RCC 7860 (cell line): ENCODE measurements at regions not wholly inside any gene's neighbourhood (a gene's known extent, or its start where the extent isn't known, plus 50 kb on each side); places are given as distances from the start of the nearest gene placed in this dataset.

Source experiments
- DNase-seq: peaks from one replicate; pipeline ENCODE4 v3.0.0-alpha.2; 2015; ENCODE audit warnings: low spot score
- FAIRE-seq: peaks from 2 replicates; lab custom pipeline; 2012; peaks lifted over from hg19 to GRCh38; lab: Jason Lieb, UNC

DNA sequence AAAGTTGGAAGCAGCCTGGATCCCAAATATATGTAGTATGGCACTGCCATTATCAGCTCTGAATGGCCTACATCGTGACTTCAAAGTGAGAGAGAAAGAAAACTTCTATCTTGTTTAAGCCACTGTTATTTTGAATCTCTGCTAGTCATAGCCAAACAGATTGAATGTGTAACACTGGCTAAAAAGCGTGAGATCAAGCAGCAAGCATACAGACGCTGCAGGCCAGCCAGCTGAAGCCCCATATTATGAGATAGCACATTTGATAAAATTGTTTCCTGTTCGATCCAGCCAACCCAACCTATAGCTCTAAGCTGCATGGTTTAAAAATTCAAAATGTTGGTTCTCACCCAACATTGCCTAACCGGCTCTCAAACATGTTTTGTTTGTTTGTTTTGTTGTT, 95.0 kb downstream of the DUSP6 start:
- DNase-seq = no peak
- FAIRE-seq = no peak

DNA sequence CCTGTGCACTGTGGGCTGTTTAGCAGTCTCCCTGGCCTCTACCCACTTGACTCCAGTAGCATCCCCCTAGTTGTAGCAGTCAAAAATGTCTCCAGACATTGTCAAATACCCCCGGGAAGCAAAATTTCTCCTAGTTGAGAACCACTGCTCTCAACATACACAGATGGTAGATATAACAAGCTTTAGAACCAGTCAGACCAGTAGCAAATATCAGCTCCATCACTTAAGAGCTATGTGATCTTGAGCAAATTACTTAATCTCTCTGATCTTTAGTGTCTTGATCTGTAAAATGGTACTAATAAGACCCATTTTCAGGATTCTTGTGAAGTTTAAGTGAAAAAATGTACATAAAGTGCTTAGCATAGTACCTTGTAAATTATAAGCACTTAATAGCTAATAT, 96.2 kb downstream of the DUSP6 start:
- FAIRE-seq (no peak), DNase-seq (no peak)

DNA sequence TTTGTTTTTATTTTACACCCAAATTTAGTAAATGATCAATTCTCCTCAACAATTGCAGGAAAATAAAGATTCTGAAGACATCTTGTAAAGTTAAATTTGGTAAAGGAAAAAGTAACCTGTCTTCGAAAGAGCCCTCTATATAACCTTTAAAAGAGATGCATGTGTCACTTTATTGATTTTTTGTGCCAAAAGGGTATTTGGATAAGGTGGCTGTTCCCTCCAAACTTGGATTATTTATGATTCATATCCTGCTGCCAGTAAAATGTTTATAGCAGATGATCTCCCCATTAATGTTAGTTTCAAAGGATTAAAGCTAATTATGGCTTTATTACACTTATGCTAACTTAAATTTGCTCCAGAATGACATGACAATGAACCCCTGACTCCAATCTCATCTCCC, 98.8 kb downstream of the DUSP6 start:
- no peak for DNase-seq
- FAIRE-seq = no peak

DNA sequence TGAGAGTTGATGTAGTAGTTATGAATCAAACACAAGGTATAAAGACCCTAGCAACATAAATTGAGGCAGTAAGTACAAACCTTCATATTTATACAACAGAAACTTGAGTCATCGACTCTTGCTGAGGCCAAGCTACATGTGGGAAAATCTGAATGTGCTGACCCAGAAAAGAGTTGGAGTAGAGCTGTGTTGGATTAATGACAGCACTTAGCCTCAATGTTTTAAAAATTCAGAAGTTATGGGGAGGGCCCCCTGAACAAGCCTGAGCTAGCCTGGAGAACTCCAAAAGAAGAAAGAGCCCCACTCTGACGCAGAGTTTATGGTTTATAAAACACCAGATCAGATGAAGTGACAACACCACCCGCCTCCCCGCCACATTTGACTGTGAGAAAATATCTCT, 100.0 kb downstream of the DUSP6 start:
- FAIRE-seq = no peak

DNA sequence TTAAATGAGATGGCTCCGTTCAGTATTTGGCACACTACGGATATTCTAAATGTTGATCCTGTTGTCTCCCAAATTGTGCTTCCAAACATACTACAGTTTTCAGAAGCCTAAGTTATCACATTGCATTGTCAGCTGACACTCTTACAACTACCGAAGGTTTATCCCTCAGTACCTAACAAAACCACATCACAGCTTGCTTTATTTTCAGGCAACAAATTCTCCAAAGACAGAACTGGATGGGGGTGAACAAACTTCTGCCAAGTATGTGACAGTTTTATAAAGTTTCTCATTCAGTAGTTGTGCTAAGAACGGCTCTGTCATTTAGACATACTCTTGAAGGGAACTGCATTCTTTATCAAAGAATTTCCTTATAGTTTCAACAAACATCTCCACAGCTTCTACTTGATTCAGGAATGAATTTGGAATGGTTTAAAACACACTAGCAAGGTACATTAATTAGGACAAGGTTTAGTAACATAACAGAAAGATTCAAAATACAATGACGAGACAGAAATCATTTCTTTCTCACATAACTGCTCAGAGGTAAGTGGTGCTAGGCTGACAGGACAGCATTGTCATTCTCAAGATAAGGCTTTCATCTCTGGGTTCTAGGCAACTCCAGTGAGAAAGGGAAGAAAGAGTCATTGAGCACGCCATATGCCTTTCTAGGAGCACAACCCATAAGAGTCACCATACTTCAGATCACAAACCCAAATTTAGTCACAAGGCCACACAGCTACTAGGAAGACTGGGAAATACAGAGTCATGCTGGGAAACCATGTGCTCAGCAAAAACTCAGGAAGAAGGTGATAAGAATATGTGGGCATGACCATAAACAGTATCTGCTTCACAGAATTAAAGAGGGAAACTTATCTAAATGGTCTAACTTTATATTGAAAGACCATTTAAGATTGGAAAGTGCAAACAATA, 100.7 kb downstream of the DUSP6 start:
- FAIRE-seq (no peak), DNase-seq (no peak)

More for the DNA sequence above, 100.0 kb downstream of the DUSP6 start:
- DNase-seq = no peak

DNA sequence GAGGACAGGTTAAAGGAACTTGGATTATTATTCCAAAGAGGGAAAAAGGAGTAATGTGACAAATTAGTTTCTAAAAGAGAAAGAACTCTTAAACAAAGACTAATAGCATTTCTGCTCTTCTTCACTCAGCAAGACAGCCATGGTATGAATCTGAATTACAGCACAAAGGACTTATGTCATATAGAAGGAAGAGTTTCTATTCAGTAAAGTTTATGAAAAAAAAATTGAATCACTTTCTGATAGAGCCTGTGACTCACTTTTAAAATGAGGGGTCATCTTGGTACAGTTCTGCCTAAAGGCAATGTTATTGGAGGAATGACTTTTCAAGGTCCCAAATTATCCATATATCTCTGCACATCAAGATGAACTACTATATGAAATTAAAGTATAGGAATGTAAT, 101.7 kb downstream of the DUSP6 start:
- no peak for FAIRE-seq
- no peak for DNase-seq

DNA sequence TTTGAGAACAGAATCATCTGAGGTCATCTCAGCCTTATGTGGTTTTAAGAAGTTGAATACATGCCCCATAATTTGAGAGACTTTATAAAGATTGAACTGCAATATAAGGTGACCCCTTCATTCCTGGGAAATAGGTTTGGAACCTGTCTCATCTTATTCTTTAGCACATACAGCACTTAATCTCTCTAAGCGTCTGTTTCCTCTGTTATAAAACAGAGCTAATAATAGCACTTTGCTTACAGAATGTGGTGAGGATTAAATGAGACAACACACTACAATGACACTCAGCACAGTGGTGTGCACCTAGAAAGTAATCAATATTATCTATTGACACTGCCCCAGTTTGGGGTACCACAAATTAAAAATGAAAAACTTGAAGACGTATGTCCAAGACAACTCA, 102.1 kb downstream of the DUSP6 start:
- FAIRE-seq (no peak), DNase-seq (no peak)

DNA sequence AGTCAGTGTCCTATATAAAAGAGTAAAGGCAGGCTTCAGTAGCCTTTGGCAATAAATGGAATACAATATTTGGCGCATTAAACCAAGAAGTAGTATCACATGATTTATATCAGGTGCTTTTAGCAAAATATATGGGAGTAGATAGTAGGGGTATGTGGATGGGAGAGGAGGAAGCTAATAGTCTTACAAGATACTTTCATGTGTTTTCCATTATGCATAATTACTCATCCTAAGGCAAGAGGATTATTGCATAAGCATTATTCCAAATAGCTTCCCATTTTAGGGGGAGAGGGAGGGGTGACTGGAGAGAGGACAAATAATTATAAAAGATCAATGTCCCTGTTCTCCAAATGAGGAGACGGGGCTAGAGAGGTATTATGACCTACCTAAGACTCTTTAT, 104.3 kb downstream of the DUSP6 start:
- FAIRE-seq = no peak
- DNase-seq = no peak

DNA sequence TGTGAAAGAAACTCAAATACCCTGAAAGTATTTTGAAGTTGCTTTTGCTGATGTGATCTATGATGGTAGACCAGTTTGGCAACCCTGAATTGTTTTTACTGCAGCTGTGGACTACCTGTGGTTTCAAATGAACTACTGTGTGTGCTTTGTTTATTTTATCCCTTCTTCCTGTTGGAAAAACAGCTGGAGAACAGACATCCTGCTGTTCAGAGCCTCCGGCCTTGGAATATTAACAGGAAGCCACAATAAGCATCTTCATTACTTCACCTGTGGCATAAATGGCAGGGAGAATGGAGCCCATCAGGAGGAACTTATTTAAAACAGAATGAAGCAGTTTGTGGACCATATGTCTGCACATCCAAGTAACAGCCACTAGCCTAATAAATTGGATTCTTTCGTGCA, 104.8 kb downstream of the DUSP6 start:
- DNase-seq = no peak
- FAIRE-seq = no peak

DNA sequence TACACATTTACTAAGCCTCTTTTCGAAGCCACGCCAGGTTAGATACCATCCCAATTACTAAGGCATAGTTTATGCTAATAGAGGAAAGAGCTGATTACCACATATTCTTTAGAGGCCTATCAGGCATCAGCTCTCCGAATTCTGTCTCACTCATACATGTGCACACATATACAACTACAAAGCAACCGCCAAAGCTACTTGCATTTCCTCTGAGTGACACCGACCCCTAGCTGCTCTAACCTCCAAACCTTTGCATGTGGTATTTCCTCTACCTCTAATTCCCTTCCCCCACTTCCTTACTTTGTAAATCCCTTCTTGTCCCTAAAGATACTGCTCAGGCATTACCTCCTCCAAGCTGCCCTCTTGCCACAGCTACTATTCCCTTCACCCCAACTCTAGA, 107.2 kb downstream of the DUSP6 start:
- FAIRE-seq = no peak
- DNase-seq = no peak

DNA sequence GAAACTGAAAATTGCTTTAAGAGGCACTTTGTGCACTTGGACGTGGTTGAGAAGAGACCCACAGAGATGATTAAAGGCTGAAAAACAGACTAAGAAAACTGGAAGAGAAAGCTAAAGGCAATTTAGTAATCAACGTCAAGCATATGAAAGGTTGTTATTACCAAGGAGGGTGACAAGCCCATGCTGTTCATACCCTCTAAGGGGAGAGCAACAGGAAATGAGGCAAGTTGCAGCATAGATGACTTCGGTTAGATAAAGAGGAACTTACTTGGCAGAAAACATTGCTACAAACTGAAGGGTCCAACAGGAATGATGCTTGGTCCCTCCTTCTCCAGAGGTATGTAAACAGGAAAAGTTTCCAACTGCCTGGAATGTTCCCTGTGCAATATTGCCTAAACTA, 107.8 kb downstream of the DUSP6 start:
- DNase-seq (no peak), FAIRE-seq (no peak)

DNA sequence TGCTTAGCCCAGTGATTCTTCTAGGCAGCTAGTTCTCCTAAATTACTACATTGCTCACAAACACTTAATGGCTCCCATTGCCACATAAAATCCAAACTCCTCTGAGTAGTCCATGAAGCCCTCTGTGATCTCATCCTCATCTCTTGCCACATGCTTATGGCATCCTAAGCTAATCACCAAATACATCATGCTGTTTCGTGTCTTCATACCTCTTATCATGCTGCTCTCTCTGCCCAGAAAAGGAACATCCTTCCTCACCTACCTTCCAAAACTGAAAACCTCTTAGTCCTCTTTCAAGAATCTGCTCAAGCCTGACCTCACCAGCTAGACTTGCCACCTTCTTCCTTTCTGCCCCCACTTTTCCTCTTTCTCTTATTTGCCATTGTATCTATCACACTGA, 108.5 kb downstream of the DUSP6 start:
- FAIRE-seq = no peak
- no peak for DNase-seq

DNA sequence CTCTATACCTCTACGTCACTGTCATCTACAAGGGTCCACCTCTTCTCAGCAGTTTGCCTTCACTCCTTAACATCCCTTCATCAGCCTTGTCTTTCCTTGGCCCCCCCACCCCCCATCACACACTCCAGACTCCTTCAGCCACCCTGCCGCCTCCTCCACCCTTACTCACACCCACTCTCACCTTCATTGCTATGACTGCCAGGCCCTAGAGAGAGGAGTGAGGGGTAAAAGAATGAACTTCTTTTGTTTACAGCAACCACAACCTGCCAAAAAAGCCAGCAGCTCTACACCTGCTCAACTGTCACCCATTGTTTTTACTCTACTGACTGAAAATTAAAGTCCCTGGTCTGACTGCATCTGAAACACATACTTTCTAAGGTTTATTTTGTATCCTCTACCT, 112.8 kb downstream of the DUSP6 start:
- FAIRE-seq (no peak), DNase-seq (no peak)

DNA sequence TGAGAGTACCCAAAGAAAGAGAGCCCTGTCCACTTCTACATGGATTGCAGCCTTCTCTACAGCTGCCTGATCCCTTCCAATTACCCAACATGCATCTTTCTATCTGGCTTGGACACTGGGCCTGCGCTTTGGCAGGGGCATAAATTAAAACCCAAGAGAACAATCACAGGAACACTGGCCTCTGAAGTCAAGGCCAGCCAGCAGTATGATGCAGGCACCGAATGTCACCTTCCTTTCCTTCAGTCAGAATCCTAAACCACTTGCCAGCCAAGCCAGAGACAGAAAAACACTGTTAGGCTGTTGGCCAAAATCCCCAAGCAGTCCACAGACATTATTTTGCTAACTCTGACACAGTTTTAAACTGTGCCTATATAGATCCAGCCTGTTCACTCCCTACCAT, 113.7 kb downstream of the DUSP6 start:
- FAIRE-seq = no peak
- no peak for DNase-seq

DNA sequence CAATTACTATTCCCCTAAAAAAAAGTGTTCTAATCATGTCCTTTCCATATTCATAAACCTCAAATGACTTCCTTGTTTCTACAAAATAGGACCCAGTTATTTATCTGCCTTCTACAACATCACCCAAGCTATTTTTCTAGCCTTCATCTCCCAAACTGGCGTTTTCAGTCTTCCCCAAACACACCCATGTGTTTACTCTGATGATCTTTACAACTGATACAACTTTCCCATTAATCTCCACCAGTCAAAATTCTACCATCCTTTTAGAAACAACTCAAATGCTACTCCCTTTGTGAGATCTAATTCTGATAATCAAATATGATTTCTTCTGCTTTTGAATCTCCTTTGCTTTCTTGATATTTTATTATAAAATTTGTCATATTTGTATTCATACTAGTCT, 114.5 kb downstream of the DUSP6 start:
- DNase-seq = no peak
- no peak for FAIRE-seq

DNA sequence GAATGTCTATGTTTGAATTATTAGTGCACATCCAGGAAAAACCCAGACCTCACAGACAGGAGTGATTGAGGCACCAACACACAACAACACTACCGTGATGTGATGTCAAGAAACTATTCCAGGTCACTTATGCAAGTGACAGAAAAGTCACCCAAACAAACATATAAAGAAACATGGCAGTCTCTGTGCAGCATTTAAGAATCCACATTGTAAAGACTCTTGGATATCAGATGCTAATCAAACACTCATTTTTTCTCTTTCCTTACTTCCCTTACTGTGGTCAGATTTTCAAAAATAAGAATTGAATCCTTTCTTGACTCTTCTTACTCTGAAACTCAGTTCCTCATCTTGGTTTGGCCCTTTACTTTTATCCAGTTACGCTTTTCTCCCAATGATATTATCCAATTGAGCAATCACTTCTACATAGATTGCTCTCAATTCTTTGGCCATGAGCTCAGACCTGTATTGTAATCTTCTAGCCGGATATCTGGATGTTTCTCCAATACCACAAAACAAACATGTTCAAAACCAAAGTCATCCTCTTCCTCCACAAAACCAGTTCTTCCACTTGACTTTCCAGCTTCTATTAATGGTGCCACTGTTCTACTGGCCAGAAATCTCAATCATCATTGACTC, 115.4 kb downstream of the DUSP6 start:
- DNase-seq = no peak
- FAIRE-seq = no peak

DNA sequence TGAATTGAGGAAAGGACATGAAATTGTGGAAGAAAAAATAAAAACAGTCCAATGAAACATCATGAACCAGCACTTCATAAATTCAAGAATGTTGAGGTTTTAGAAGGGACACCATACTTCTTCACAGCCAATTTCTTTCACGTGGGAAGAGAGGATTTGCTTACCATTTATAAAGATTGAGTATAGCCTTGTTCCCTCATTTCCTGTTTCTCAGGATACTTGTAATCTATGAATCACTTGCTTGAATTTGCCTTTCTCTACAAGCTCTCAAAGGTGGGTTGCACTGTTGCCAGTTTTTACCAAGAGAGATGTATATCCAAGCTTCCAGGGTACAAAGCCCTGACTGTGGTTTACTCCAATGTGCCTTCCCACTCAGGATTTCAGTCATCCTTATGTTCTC, 116.1 kb downstream of the DUSP6 start:
- FAIRE-seq (no peak), DNase-seq (no peak)

DNA sequence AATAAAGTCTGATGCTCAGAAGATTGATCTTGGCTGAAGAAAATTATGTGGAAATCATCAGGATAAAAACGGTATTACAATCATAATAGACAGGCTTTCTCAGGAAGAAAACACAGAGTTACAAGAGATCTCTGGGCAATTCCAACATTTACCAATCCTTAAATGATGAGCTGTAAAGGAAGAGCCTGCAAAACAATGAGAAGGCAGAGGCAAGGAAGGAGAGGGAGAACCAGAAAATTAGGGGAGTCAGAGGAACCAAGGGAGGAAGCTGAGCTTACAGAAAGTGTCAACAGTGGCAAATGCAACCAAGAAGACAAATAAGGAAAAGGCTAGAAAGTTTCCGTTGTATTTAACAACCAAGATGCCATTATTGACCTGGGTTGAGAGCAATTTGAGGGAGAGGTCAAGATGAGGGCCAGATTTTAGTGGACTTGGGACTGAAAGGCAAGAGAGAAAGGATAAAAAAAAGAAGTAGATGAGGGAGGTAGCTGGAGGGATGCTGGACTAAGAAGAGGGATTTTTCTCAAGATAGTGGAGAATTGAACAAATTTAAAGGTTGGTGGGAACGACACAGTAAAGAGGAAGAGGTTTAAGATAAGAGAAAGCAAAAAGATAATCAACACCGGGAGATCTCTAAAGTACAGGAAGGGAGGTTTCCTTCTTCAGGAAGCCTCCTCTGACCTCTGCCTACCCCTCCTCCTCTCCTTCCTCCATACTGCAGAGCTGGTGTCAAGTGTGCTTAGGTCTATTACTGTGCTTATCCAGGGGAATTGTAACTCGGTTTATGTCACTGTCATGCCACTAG, 116.9 kb downstream of the DUSP6 start:
- no peak for FAIRE-seq
- no peak for DNase-seq

DNA sequence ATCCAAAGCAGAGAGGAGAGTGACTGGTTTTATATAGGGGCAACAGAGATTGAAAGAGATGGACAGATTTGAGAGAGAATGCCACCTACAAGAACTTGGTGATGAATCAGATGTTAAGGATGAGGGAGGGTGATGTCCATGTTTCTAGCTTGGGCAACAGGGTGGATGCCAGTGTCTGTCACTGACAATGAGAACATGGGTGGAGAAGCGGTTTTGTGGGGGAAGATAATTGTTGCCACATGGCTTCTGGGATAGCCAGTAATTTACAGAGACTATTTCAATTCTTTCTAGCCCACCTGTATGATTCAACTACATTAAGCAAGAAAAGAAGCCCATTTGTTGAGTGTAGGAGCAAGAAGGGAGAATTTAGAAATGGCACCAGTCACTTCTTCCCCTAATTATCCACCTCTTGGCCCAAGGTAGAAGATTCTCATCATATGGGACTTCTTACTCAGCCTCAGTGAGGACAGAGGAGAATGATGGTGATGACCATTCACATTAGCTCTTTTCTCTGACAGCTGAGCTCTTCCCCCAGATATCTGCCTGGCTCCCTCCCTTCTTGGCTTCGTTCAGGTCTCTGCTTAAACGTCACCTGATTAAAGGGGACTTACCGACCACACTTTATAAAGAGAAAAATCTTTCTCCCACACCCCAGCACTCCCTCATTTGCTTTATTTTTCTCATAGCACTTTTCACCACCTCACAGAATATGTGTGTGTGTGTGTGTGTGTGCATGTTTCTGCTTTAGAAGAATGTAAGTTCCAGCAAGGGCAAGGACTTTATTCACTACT, 117.8 kb downstream of the DUSP6 start:
- no peak for DNase-seq
- FAIRE-seq = no peak

DNA sequence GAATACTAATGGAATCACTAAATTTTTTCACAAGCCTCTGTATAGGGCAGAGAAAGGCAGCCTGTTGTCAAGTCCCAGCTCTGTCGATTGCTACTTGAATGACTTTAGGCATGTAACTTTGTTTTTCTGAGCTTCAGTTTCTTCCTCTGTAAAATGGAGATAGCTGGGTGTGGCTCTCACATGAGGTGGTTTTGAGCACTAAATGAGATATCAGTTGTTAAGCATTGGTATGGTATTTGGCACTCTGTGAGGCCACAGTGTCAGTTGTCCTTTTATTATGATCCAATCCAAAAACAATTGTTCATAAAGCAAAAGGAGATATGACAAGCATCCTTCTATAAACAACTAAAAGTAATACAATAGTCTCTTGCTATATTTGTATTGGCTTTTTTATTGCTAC, 120.6 kb downstream of the DUSP6 start:
- FAIRE-seq (no peak), DNase-seq (no peak)
